Muscle of arm (tissue), 1 donor: ENCODE measurements at regions not wholly inside any gene's neighbourhood (a gene's known extent, or its start where the extent isn't known, plus 50 kb on each side); places are given as distances from the start of the nearest gene placed in this dataset.

Experiments used
- DNase-seq: peaks from one replicate; pipeline ENCODE4 v3.0.0-alpha.2; 2013

DNA sequence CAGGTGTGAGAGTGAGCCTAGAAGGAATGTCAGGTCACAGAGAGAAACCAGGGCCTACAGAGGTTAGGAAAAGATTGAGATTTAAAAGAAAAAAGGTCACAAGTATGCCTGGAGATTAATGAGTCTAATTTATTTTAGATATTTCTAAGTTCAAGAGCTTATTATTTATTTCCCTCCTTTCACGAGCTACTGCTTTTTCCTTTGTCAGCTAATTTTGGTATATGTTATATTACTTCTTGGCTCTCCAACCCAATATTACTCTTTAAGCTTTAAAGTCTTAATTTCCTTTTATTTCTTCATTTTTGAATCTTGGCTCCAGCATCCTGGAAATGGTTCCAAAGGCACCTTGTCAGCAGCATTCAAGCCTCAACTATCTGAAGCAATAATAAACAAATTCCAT lies 109.5 kb upstream of the MIS18BP1 start:
- DNase-seq = no peak

DNA sequence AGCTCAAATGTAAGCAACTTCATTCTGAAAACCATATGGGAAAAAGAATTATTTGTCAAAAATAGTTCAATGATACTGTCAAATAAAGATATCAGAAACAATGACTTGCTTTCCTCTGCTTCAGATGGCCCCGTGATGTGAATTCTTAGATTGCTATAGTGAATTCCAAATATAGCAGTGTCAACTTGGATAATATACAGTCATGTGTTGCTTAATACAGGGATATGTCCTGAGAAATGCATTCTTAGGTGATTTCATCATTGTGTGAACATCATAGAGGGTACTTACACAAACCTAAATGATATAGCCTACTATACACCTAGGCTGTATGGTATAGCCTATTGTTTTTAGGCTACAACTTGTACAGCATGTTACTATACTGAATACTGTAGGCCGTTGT lies 108.7 kb upstream of the MIS18BP1 start:
- DNase-seq = no peak

DNA sequence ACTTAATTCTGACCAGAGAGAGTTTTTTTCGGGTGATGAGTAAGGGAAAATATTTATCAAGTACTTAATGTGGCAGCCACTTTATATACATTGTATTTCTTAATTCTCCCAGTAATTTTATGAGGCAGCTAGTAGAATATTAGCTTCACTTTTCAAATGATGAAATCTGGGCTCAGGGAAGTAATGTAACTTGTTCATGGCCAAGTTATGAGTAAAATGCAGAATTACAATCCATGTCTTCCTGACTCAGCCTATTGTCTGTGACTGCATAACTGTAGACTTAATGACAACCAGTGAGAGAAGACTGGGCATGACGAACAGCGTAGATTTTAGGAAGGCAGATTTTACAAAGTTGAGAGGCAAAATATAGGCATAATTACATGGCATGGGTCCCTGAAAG lies 106.7 kb upstream of the MIS18BP1 start:
- no peak for DNase-seq

DNA sequence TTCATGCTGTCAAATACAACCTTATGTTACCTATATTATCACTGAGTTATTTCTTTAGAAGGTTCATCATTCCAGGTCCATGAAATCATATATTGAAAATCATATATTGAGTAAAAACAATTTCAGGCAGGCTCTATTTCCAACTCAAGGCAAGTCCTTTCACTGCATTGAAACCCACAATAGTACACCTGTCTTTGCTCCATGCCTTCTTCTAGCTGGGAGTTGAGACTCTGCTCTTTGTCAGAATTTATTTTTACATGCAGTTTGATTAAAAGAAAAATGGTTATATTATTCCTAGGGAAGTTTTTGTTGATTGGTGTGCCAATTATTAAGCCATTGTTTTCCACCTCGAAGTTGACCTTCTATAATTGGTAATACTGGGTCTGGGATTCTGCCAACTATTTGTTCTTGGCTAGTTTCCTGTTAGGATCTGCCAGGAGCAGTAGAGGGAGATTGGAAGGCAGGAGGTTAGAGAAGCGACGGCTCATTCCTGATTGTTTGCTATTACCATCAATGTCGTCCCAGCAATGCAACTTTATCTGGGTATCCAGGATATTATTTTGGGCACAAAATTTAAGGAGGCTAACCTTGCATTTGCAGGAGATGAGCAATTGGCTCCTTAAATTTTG lies 79.5 kb upstream of the MIS18BP1 start:
- DNase-seq = no peak

DNA sequence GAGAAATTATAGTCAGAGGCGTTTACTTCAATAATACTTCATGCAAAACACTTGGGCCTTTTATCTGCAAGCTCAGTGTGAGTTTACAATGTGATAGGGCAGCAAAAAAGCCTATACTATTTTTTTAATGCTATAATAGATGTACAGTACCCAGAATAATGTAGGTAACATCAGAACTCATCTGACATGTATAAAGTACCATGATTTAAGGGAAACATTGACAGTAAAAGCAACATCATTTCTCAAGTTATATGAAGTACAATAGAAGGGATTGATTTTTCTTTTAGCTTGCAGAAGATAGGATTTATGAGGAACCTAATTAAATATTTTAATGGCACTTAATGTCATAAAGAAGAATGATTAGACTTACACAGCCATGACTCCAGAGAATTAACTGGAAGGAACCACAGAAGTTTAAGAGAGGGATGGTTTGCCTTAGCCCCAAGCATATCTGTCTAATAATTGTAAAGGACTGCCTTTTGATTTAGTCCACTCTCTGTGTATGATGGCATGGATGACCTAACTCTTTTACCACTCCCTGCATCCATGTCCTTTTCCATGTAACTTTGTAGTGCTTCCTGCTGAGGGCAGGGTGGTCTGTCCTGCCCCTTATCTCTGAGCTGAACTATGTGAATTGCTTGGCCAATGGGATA lies 55.9 kb upstream of the MIS18BP1 start:
- DNase-seq = no peak
